Muscle of arm (tissue), 1 donor: ENCODE measurements at regions not wholly inside any gene's neighbourhood (a gene's known extent, or its start where the extent isn't known, plus 50 kb on each side); places are given as distances from the start of the nearest gene placed in this dataset.

Source experiments
- DNase-seq: peaks from one replicate; pipeline ENCODE4 v3.0.0-alpha.2; 2013

DNA sequence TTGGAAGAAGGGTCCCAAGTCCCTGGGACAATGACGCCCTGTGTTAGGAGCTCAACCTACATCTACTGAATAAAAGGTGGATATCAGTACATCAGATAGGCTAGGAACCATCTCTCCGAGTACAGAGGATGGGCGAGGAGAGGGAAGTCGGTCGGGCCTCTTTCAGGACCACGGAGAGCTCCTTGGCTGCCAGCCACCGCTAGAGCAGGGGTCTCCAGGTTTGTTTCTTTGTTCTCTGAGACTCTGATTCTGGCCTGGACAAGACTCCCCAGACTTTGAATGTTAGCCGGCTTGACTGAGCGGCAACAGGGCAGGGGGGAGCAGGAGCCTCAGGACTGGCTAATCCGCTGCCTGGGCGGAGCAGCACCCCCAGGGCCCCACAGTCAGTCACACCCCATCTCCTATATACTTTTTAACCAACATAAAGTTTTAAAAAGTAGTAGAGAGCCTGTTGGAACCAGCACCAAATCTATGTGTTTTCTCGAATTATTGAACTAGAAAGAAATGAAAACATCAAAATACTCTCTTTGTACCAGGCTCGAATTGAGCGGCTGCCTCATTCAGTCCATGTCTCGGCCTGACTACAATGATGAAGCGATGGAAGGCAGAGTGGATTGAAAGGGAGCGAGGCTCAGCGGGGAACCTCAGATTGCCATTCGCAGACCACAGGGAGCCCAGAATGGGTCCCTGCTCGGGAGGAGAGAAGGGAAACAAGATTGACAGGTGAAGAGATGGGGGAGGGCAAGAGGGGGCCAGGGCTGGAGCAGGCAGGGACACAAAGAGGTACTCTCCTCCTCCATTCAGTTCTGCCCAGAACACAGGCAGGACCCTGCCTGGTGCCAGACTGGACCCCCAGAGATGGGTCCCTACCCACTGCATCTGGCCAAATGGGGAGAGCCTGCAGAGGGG, 131.6 kb downstream of the TPRA1 start:
- peak; percentile 51 for DNase-seq

DNA sequence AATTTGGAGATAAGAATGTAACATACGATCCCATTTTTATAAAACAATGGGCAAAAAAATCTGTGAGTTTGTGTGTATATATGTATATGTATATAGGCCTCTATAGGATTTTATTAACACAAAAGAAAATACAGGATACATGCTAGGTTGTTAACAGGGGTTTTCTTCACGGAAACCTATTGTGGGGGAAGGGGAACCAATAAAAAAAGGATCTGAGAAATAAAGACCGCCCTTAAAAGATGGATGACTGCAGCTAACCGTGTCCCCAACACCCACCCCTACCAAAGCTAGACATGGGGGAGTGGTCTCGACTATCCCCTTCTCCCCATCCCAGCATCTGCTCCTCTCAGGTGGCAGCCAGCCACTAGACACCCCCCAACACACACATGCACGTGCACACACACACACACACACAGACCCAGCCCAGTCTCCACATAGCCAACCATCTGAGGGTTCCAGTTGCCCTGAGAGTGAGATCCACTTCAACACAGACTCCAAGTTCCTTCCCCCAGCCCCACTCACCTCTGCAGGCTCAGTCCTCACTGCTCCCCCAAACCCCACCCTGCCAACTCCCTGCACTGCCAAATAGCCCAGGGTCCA, 132.9 kb downstream of the TPRA1 start:
- no peak for DNase-seq

GRCh38 chr3:127457094-127457475, 133.4 kb downstream of the TPRA1 start:
- no peak for DNase-seq

GRCh38 chr3:127456471-127457093, 134.0 kb downstream of the TPRA1 start:
- no peak for DNase-seq

GRCh38 chr3:127455541-127456450, 134.7 kb downstream of the TPRA1 start:
- peak; percentile 62 for DNase-seq

GRCh38 chr3:127454968-127455367, 135.6 kb downstream of the TPRA1 start:
- DNase-seq, result no peak

DNA sequence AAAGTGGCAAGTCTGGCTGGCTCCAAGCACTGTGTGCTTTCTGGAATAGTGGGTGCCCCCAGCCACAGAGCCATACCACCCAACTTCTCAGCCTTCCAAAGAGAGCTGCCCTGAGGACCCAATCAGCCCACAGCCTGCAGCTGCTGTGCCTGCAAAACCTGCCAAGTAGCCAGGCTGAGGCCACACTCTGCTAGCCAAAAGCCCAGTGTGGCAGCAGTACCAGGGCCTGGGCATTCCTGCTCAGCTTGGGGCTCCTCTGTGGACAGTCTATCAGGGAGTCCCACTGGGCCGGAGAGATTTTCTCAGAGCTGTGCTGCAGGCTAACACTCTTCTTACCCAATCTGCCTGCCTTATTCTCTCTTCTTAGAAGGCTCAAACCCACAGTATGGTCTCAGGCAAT, 136.5 kb downstream of the TPRA1 start:
- no peak for DNase-seq

DNA sequence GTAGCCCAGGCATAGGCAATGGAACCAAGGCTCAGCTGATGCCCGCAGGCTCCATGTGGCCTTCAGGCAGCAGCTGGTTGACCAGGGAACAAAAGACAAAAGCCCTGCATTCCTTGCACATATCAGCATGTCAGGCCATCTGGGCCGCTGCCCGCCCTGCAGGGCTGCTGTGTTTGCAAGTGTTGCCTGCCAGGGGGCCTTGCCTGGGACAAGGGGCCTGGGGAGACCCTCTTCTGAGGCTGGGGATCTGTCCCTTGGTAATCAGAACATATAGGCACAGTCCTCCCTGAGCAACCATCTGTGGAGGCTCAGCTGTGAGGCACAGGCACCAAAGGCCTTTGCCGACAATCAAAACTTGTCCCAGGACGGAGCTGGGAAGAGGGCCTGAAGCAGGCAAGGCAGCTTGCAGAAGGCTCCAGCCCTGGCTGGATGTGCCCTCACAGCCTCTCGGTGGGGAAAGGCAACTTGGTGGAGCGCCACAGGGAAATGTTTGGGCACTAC, 138.2 kb downstream of the TPRA1 start:
- DNase-seq, result no peak

- DNase-seq, result no peak
Measured at GRCh38 chr3:127451321-127451720, 139.2 kb downstream of the TPRA1 start.

GRCh38 chr3:127450331-127450730, 140.2 kb downstream of the TPRA1 start:
- DNase-seq, result no peak

- no peak for DNase-seq
Measured at GRCh38 chr3:127449486-127450212, 140.9 kb downstream of the TPRA1 start.

DNA sequence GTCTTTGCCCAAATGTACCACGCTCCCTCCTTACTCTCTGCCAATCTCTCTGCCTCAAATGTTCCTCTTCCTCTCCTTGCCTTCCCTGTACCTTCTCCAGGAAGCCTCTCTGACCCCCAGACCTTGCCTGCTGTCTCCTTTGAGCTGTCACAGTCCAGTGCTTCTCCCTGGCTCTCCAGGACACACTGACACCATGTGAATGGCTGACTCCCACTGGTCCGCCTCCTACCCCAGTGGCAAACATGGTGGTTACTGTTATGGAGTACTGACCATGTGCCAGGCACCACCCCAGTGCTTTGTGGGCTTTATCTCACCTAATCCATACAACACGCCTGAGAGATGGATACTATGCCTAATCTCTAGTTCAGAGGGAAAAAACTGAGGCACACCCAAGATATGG, 141.9 kb downstream of the TPRA1 start:
- no peak for DNase-seq

GRCh38 chr3:127448161-127448561, 142.4 kb downstream of the TPRA1 start:
- no peak for DNase-seq

DNA sequence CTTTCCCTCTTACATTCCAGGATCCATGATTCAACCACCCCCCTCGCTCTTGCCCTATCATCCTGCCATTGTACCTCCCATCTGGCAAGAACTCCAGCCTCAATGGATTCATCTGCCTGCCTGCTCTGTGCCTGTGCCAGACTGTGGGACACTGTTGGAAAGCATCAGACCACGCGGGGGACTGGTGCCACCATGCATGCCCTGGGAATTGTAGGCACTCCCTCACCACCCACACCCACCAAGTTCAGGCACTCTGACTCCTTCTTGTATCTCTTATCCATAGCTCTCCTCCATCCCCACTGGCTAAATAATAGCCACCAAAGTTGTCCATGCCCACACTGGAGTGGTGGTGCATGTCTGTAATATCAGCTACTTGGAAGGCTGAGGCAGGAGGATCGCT, 143.8 kb downstream of the TPRA1 start:
- DNase-seq, result no peak

GRCh38 chr3:127445581-127446343, 144.8 kb downstream of the TPRA1 start:
- DNase-seq, result no peak

GRCh38 chr3:127444761-127445160, 145.8 kb downstream of the TPRA1 start:
- no peak for DNase-seq

DNA sequence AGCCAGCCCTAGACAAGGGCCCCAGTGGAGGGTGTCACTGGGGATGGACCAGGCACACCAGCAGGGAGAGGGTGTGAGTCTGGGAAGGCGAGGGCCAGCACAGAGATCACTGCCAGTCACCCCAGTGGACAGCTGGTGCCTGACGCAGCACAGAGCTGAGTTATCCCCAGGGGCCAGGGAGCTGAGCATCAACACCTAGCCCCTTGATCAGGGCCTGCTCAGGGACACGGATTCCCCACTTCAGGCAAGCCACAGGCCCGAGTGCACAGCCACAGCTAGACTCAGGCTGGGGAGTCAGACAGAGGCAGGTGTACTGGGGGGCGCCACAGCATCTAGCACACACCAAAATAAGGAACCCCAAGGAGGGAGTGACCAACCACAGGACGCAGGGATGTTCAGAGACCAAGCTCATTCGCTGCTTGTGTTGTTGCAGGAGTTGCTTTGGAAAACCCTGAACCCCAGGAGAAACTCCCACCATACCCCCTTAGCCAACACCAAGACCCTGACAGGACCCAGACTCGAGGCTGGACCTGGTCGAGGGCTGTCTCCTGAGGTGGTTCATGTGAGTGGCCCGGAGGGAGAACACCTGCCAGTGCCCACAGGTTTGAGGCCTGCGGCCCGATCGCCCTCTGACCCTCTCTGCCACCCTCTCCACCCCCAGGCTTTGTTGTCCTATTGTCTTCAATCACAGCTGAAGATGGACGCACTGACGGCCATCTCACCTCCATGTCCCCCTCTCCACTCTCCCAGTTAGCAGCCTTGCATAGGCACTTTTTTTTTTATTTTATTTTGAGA, 146.8 kb downstream of the TPRA1 start:
- no peak for DNase-seq

DNA sequence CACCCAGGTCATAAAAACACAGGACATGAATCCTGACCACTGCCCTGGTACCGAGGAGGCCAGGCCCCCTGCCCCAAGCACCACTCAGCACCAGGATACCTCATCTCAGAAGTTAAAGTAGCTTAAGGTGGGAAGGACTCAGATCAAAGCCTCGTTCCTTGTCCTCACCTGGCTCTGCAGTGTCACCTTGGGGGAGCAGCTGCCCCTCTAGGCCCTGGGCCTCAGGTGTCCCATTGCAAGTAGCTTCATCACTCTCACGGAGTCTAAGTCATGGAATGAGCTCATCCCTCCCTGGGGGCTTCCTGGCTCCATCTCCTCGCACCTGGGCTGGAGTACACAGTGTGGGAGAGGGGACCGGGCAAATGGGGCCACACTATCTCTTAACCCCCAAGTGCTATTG, 148.0 kb downstream of the TPRA1 start:
- DNase-seq, result no peak

GRCh38 chr3:127441764-127442163, 148.8 kb downstream of the TPRA1 start:
- DNase-seq, result no peak
